MM.1S (cell line): ENCODE measurements at regions not wholly inside any gene's neighbourhood (a gene's known extent, or its start where the extent isn't known, plus 50 kb on each side); places are given as distances from the start of the nearest gene placed in this dataset.

Experiments
- CTCF ChIP-seq: fragments of 300-600 bp; sonication (generic); IDR thresholded peaks from 2 replicates; pipeline ENCODE4 v1.5.1; 2016; ENCODE audit warnings: antibody characterized with exemption, low read length, mixed read lengths
- EZH2 ChIP-seq: fragments of 300-600 bp; sonication (generic); optimal IDR thresholded peaks from 2 replicates; pipeline ENCODE3; 2017; ENCODE audit warnings: low read depth, mild to moderate bottlenecking, antibody characterized with exemption, low read length, mixed read lengths
- EZH2phosphoT487 ChIP-seq: fragments of 300-600 bp; sonication (generic); IDR thresholded peaks from 2 replicates; pipeline ENCODE4 v1.6.1; 2018; ENCODE audit warnings: antibody characterized with exemption, low read length

- TF ChIP-seq CTCF (no peak), EZH2 (no peak), EZH2phosphoT487 (no peak)
Observed at GRCh38 chr15:25208735-25209134, 230.1 kb downstream of the UBE3A start.
